ENCODE measurements at regions not wholly inside any gene's neighbourhood (a gene's known extent, or its start where the extent isn't known, plus 50 kb on each side); places are given as distances from the start of the nearest gene placed in this dataset.
A peak's percentile ranks its signal among the peaks of the same experiment; 100 is the strongest.
"Not testable (repeated sequence)": the region's sequence is repeated elsewhere in the genome, so short reads cannot be mapped to it uniquely, and the experiment has no call there.

DNA sequence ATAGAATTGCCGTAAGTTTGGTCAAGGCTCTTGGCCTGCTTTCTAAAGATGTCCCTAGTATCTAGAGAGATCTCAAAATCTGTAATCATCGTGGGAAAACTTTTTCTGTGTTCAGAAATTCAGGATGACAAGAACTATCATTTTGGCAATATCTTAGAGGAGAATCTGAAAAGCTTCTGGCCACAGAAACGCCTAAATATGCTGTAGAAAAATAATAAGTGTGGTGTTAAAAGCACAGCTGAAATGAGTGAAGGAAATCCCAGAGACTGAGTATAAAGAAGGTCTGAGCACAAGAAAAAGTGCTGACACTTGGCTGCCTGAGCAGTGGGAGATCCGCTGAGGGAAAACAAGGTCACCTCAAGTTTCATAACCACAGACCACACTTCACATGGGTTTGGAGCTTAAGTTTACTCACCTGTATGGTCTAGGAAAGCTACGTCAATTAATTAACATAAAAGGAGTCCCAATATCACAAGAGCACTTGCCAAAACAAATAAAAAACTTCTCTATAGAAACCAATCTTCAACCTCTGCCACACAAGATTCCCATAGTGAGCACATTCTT, 235.2 kb upstream of the IRF2BP2 start:
- DNase-seq (ENCODE audit: low read depth): no peak

DNA sequence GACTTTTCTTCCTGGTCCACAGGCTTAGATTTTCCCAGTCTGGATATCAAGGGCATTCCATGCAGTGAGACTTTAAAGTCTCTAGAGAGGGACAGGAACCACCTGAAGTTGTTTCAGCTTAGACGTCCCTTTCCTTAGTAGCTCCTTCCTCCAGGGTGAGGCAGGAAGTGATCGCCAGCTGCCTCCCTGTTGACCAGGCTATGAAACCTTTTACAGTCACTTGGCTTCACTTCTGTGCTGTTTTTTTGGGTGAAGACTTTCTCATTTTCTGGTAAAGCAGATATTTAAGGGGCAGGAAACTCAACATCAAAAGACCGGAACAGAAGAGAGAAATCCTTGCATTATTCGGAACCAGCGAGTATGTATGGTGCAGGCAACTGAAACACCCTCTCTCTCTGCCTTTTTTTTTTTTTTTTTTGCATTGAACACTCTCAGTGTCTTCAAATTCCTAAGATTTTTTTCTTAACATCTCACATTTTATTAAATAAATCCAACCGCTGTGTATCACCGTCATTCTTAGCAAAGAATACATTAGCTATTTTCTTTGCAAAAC, 234.6 kb upstream of the IRF2BP2 start:
- no peak for DNase-seq (ENCODE audit: low read depth)

DNA sequence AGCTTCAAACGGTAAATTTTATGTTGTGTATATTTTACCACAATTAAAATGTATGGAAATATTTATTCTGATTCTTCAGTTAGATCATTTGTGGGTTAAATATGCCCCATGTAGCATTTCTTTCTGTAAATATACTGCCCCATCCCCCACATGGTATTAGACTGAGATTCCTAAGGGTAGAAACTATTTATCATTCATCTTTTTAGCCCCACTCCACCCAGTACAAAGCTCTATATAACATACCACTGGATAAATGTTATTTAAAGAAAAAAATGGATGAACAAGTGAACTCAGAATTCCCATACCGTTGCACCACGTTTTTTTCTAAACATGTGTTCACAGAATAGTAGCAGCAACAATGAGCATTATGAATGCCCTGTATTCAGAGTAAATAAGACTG, 234.0 kb upstream of the IRF2BP2 start:
- no peak for DNase-seq (ENCODE audit: low read depth)

DNA sequence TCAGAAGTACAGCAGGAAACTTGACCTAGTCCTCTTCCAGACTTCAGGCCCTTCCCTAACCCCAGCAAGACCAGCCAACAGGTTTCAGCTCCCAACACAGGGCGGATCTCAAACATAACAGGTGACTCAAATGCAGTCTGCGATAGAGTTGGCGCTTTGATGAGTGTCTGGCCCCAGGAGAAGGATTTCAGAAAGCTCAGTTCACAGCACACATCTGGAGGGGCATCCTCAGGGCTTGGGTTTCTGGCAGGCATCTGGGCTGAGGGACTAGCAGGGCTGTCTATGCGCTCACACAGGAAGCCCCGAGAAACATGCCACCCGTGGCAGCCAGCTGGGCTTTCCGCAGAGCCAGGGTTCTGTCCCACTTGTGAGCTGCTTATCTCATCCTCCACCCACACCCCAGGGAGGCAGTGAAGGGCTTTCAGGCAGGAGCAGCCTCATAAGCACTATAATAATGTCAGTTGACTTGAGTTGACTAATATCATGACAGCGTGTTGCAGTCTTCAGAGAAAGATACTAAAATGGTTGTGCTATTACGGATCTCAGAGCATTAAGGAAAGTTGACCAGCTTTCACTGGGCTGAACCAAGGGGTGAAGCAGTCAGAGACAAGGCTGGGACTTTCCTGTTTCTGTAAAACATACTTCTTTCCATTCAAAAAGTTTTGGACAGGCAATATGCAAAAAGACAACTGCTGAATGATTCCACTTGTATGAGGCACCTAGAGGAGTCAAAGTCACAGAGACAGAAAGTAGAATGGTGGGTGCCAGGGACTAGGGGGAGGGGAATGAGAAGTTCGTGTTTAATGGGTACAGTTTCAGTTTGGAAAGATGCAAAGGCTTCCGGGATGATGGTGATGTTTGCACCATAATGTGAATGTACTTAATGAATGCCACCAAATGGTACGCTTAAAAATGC, 233.0 kb upstream of the IRF2BP2 start:
- no peak for DNase-seq (ENCODE audit: low read depth)

GRCh38 chr1:234841710-234842231, 231.8 kb upstream of the IRF2BP2 start:
- no peak for DNase-seq (ENCODE audit: low read depth)

DNA sequence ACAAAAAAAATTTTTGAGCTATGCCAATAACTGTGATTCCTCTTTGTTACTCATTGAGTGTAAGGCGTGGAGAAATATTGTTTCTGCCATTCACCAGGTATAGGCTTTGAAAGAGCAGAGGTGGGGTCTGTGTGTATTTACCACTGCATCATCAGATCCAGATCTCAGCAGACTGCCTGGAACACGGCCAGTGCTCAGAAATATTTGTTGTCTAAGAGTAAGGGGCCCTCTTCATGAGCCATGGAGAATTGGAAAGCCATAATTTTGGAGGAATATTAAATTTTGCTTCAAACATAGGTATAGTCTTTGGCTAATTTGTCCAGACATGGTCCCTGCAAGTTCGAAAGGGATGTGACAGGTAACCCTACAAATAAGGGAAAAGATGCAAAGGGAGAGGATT, 231.3 kb upstream of the IRF2BP2 start:
- DNase-seq (ENCODE audit: low read depth): no peak

DNA sequence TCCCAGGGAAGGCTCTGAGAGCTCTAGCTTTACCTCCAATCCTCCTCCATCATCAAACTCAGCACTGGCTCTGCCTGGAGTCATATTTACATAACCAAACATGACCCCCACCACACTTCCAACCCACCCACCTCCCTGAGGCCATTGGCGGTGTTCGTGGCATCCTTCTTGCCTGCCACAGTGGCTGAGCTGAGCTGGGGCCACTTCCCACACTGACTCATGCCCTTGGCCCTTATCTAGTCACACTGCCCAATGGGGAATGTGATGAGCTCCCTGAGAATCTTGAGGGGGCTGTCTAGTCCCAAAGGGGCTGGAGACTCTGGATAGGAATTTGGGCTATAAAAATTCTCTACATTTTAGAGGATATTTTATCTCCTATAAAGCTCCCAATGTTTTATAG, 230.9 kb upstream of the IRF2BP2 start:
- DNase-seq (ENCODE audit: low read depth): peak; percentile 63

GRCh38 chr1:234840253-234840652, 230.3 kb upstream of the IRF2BP2 start:
- DNase-seq (ENCODE audit: low read depth): no peak

- peak; percentile 41 for DNase-seq (ENCODE audit: low read depth)
Observed at GRCh38 chr1:234839663-234840062, 229.7 kb upstream of the IRF2BP2 start.

DNA sequence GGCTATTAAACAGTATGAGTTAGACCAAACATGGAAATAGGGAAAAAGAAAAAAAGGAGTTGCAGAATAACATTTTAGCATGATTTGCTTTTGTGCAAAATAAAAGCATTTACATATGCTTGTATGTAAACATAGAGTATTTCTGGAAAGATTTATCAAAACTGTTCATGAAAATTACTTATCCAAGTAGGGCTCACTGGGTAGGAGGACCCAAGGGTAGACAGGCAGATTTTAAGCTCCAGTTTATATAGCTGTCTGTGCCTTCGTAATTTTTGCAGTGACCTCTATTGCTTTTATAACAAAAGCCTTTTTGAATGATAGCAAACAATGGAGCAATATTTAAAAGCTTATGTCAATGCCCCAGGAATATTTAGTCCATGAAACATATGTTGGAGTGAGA, 228.8 kb upstream of the IRF2BP2 start:
- DNase-seq (ENCODE audit: low read depth): no peak

DNA sequence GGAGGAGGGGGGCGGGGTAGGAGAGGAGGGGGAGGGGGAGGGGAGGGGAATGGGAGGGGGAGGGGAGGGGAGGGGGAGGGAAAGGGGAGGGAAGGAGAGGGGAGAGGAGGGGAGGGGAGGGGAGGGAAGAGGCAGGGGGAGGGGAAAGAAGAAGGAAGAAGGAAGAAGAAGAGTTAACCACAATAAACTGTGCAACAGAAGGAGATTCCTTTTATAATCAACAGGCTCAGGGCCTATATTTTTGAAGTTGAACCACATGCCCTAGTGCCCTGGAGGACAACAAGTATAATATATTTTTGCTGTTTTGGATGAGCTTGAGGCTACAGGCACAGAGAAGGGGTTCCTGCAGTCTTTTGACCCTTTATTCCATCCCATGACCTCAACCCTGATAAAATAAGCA, 228.2 kb upstream of the IRF2BP2 start:
- DNase-seq (ENCODE audit: low read depth): no peak

DNA sequence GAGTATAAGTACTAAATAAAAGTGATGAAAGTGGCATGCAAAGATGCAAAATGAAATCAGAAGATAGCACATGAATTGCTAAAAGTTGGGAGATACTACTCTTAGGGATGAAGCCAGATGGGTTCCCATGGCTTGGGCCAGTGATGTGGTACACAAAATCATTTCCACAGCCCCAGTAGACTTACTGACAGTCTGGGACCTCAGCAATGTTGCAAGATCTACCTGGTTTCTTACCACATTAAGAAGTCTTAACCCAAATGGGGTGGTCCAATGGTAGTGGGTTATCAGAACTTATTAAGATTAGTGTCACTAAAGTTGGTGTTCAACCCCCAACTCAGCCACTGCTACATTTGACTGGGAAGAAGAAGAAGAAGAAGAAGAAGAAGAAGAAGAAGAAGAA, 227.7 kb upstream of the IRF2BP2 start:
- no peak for DNase-seq (ENCODE audit: low read depth)

GRCh38 chr1:234836776-234837357, 226.9 kb upstream of the IRF2BP2 start:
- no peak for DNase-seq (ENCODE audit: low read depth)

DNA sequence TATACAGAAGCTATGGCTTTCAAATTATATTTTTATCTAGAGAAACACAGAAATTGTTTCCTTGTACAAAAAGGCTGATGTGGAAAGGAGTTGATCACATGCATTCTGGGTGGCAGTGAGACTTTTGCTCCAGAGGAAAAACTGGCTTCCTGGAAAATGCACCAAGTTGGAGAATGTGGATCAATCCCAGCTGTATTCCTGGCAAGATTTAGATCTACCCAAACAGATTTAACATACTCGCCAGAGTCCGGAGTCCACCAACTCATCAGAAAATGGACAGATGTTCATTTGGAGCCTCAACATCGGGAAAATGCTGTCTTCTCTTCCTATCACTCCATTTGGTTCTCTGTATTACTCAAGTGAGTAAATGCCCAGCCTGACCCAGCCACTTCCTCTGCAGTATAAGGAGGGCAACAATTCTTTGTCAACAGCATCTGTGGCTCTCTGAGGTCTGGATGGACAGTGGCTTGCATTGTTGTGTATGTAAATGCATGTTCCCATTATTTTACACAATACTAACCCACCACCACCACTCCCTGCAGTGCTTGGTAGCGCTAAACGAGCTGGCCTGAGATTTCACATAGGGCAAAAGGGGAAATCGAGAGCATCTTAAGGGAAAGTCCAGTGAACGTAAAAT, 226.2 kb upstream of the IRF2BP2 start:
- DNase-seq (ENCODE audit: low read depth): no peak

DNA sequence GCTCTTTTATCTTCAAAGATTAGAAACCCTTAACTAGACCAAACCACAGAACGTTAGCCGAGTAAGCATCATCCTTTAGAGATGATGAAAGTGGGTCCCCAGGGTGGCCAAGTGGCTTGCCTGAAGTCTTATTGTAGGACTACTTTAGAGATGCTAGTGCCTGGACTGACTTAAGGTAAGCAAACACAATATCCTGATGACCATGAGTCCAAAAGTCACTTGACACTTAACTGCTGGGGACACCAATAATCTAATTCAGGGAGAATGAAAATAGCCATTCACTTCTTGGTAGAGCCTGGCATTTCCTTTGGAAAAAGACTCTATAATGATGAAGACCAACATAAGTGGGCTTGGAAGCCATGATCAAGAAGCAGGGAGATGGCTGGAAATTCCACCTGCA, 225.3 kb upstream of the IRF2BP2 start:
- no peak for DNase-seq (ENCODE audit: low read depth)

- no peak for DNase-seq (ENCODE audit: low read depth)
Observed at GRCh38 chr1:234833646-234834045, 223.7 kb upstream of the IRF2BP2 start.

- DNase-seq (ENCODE audit: low read depth): no peak
Observed at GRCh38 chr1:234833118-234833517, 223.1 kb upstream of the IRF2BP2 start.

DNA sequence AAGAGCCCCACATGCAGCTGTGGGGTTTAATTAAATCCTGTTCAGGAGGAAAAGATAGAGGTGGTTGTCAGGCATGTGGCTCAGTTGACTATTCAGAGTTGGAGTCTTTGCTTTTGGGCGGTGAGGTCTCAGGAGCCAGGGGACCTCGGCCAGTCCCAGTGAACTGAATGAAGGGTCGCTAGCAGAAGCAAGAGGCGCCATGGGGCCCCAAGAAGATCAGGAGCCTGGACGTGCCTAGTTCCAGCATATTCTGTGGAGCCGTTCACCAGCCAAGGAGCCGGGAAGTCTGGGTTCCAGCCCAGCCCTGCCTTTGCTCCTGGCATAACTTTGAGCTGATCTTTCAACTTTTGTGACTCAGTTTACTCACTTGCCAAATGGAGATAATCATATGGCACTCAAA, 217.7 kb upstream of the IRF2BP2 start:
- no peak for DNase-seq (ENCODE audit: low read depth)

- DNase-seq (ENCODE audit: low read depth): no peak
Observed at GRCh38 chr1:234827181-234827580, 217.2 kb upstream of the IRF2BP2 start.

- no peak for DNase-seq (ENCODE audit: low read depth)
Observed at GRCh38 chr1:234826352-234826751, 216.4 kb upstream of the IRF2BP2 start.

DNA sequence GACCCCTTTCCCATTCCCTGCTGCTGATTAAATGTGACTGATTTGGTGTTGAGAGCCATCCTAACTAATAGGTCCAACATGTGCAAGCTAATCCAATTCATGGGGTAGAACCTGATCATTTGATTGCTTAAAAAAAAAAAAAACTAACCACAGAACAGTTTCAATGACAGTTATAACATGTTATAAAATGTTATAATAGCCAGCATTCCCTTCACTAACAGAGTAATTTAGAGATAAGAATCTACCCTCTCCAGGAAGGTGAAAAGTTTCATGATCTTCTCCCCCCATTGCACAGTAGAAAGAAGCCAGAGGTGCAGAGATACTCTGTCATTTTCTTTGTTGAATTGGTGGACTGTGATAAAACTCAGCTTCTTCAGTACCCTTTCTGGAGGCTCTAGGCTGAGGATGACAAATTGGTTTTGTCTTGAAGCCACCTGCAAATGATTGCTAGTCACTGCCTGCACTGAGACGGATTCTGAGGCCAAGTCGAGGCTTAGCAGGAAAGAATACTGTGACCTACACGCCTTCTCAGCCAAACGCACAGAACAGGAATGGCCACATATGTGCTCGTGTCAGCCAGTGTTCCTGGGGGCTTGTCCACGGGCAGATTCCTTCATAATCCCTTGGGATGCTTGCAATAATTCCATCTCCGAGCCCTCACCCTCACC, 215.7 kb upstream of the IRF2BP2 start:
- DNase-seq (ENCODE audit: low read depth): no peak

DNA sequence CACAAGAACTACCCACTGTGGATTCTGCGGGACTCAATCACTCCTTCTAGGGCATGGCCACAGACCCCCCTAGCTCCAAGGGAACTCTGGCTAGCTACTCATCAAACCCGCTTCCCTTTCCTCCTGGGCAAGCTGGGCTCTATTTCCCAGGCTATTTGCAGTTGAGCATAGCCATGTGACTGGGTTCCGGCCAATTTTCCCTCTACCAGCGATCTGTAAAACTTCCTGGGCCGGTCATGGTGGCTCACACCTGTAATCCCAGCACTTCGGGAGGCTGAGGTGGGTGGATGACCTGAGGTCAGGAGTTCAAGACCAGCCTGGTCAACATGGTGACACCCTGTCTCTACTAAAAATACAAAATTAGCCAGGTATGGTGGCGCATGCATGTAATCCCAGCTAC, 214.9 kb upstream of the IRF2BP2 start:
- DNase-seq (ENCODE audit: low read depth): not testable (repeated sequence)

All from Daoy (cell line).